ENCODE measurements at regions not wholly inside any gene's neighbourhood (a gene's known extent, or its start where the extent isn't known, plus 50 kb on each side); places are given as distances from the start of the nearest gene placed in this dataset.
"Not testable (repeated sequence)": the region's sequence is repeated elsewhere in the genome, so short reads cannot be mapped to it uniquely, and the experiment has no call there.

- no peak for ATAC-seq (ENCODE audit: low read depth)
- Mint-ChIP-seq H3K9me3 (no peaks in the 10 kb centered on the region), H3K27me3 (peaks cover 5% of the 10 kb centered on the region), H3K36me3 (no peaks in the 10 kb centered on the region), H3K4me1 (no peaks in the 10 kb centered on the region), H3K27ac (no peak overlapping the region), H3K4me3 (no peak overlapping the region)
- DNase-seq (ENCODE audit: low spot score in 2 of 2), result no peak
Measured at GRCh38 chr16:80263181-80263823, 277.5 kb upstream of the DYNLRB2 start.

- Mint-ChIP-seq H3K4me3 (no peak overlapping the region), H3K27me3 (peaks cover 2% of the 10 kb centered on the region), H3K36me3 (no peaks in the 10 kb centered on the region), H3K4me1 (no peaks in the 10 kb centered on the region), H3K27ac (no peak overlapping the region), H3K9me3 (no peaks in the 10 kb centered on the region)
- ATAC-seq (ENCODE audit: low read depth) (no peak), DNase-seq (ENCODE audit: low spot score in 2 of 2) (no peak)
Measured at GRCh38 chr16:80260906-80261311, 279.9 kb upstream of the DYNLRB2 start.

- H3K4me1 Mint-ChIP-seq, result no peaks in the 10 kb centered on the region
- H3K27ac Mint-ChIP-seq, result no peak overlapping the region
- no peaks in the 10 kb centered on the region for H3K36me3 Mint-ChIP-seq
- no peak overlapping the region for H3K4me3 Mint-ChIP-seq
- no peaks in the 10 kb centered on the region for H3K9me3 Mint-ChIP-seq
- DNase-seq (ENCODE audit: low spot score in 2 of 2), result no peak
- peaks cover 5% of the 10 kb centered on the region for H3K27me3 Mint-ChIP-seq
- no peak for ATAC-seq (ENCODE audit: low read depth)
Measured at GRCh38 chr16:80259290-80259805, 281.4 kb upstream of the DYNLRB2 start.

DNA sequence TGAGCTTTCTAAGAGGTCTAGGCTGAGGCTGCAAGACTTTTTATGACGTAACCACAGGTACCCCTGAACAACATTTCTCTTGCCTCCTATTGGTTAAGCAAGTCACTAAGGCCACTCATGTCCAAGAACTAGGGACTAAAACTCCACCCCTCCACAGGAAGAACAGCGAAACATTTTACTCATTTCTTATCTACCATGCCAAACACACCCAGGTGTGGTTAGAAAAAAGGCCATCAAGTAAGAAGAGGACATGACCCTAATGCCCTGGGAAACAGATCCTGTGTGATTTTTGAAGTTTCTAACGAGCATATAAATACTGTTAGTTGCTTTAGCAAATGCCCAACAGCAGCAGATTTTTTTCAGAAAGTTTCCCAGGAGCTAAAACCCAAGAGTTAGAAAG lies 282.4 kb upstream of the DYNLRB2 start:
- ATAC-seq (ENCODE audit: low read depth) (no peak), DNase-seq (ENCODE audit: low spot score in 2 of 2) (no peak)
- Mint-ChIP-seq H3K36me3 (no peaks in the 10 kb centered on the region), H3K4me1 (no peaks in the 10 kb centered on the region), H3K4me3 (no peak overlapping the region), H3K9me3 (no peaks in the 10 kb centered on the region), H3K27me3 (peaks cover 3% of the 10 kb centered on the region), H3K27ac (no peak overlapping the region)

DNA sequence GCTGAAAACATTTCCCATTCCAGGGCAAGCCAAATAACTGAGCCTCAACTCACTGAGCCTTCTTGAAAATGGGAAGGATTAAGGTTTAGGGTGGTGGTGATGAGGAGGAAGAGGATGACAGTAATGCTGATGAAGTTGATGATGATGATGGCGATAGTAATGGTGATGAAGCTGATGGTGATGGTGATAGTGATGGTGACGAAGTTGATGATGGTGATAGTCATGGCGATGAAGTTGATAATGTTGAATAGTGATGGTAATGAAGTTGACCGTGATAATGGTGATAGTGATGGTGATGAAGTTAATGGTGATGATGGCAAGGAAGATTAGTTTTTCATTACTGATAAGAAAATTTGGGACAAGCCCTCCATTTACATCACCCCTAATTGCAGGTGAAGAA lies 285.8 kb upstream of the DYNLRB2 start:
- ATAC-seq (ENCODE audit: low read depth) (no peak), DNase-seq (ENCODE audit: low spot score in 2 of 2) (no peak)
- H3K4me1 Mint-ChIP-seq, result no peaks in the 10 kb centered on the region
- H3K4me3 Mint-ChIP-seq, result no peak overlapping the region
- no peaks in the 10 kb centered on the region for H3K36me3 Mint-ChIP-seq
- H3K27ac Mint-ChIP-seq, result no peak overlapping the region
- H3K27me3 Mint-ChIP-seq, result peaks cover 5% of the 10 kb centered on the region
- no peaks in the 10 kb centered on the region for H3K9me3 Mint-ChIP-seq

DNA sequence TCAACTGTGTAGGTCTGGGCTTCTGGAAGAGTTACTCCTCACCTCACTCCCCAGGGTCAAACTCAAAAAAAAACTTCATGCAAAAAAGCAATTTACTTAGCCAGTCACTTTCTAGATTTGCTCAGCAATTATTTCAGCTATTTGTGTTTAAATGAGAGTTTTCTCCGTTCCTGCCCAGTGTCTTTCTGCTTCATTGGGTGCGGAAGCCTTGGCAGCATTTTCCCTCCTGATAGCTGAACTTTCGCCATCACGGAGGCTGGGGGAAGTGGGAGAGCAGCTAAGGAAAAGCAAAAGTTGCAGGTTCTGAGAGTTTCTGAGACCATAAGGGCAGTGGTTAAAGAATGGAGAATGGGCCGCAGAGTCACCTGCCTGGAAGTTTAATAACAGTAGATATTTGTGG lies 287.1 kb upstream of the DYNLRB2 start:
- ATAC-seq (ENCODE audit: low read depth) (no peak), DNase-seq (ENCODE audit: low spot score in 2 of 2) (no peak)
- H3K27me3 Mint-ChIP-seq, result peaks cover 6% of the 10 kb centered on the region
- H3K9me3 Mint-ChIP-seq, result no peaks in the 10 kb centered on the region
- H3K36me3 Mint-ChIP-seq, result no peaks in the 10 kb centered on the region
- H3K4me3 Mint-ChIP-seq, result no peak overlapping the region
- no peak overlapping the region for H3K27ac Mint-ChIP-seq
- no peaks in the 10 kb centered on the region for H3K4me1 Mint-ChIP-seq

DNA sequence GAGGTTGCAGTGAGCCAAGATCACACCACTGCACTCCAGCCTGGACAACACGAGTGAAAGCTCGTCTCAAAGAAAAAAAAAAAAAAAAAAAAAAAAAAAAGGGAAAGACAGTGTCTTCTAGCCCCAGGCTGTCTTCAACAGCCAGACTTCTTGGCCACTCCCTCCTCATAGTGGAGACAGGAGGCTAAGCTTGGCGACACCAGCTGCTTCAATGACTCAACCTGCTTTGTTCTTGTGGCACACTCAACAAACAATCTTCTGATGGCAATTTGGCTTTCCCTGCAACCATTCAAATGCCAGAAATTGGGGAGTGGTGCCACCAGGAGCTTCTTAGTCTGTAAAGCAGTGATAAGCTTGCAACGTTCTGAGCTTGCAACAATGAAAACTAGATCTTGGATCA lies 290.4 kb upstream of the DYNLRB2 start:
- no peak overlapping the region for H3K4me3 Mint-ChIP-seq
- H3K4me1 Mint-ChIP-seq, result no peaks in the 10 kb centered on the region
- no peaks in the 10 kb centered on the region for H3K9me3 Mint-ChIP-seq
- ATAC-seq (ENCODE audit: low read depth), result no peak
- DNase-seq (ENCODE audit: low spot score in 2 of 2), result no peak
- peaks cover 6% of the 10 kb centered on the region for H3K27me3 Mint-ChIP-seq
- no peaks in the 10 kb centered on the region for H3K36me3 Mint-ChIP-seq
- no peak overlapping the region for H3K27ac Mint-ChIP-seq

GRCh38 chr16:80243303-80243702 lies 297.5 kb upstream of the DYNLRB2 start:
- H3K27ac Mint-ChIP-seq; H3K27me3 Mint-ChIP-seq; DNase-seq (ENCODE audit: low spot score in 2 of 2); H3K36me3 Mint-ChIP-seq; H3K9me3 Mint-ChIP-seq; ATAC-seq (ENCODE audit: low read depth); H3K4me1 Mint-ChIP-seq; H3K4me3 Mint-ChIP-seq: not testable (repeated sequence)

- not testable (repeated sequence) for H3K4me1 Mint-ChIP-seq; H3K9me3 Mint-ChIP-seq; DNase-seq (ENCODE audit: low spot score in 2 of 2); ATAC-seq (ENCODE audit: low read depth); H3K27me3 Mint-ChIP-seq; H3K27ac Mint-ChIP-seq; H3K36me3 Mint-ChIP-seq; H3K4me3 Mint-ChIP-seq
Measured at GRCh38 chr16:80242279-80242678, 298.5 kb upstream of the DYNLRB2 start.

- Mint-ChIP-seq H3K36me3 (no peaks in the 10 kb centered on the region), H3K4me3 (no peak overlapping the region), H3K4me1 (peaks cover 9% of the 10 kb centered on the region), H3K27ac (no peak overlapping the region), H3K9me3 (no peaks in the 10 kb centered on the region), H3K27me3 (no peaks in the 10 kb centered on the region)
- no peak for DNase-seq (ENCODE audit: low spot score in 2 of 2)
- no peak for ATAC-seq (ENCODE audit: low read depth)
Measured at GRCh38 chr16:80233097-80233835, 307.5 kb upstream of the DYNLRB2 start.

- Mint-ChIP-seq H3K27me3 (no peaks in the 10 kb centered on the region), H3K9me3 (peaks cover under 1% of the 10 kb centered on the region), H3K36me3 (no peaks in the 10 kb centered on the region), H3K27ac (peak overlapping the region; percentile 18), H3K4me3 (no peak overlapping the region), H3K4me1 (peaks cover 9% of the 10 kb centered on the region)
- no peak for ATAC-seq (ENCODE audit: low read depth)
- DNase-seq (ENCODE audit: low spot score in 2 of 2), result no peak
Measured at GRCh38 chr16:80231888-80232287, 308.9 kb upstream of the DYNLRB2 start.

DNA sequence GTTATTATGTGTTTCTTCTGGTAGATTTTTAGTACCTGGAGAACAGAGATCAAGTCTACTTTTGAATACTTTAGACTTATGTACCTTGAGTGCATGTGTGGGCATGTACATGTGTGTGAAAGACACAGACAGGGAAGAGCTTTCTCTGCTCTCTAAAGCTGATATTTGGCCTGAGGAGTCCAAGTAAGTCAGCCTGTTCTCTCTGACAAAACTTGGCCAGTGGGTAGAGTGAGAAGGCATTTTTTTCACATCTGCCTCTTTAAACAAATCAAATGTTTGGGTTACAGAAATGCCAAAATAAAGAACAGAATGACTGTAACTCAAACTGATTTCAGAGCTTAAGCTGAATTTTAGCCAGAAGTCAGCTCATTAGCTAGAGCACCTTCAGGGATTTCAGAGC lies 309.7 kb upstream of the DYNLRB2 start:
- Mint-ChIP-seq H3K9me3 (peaks cover 7% of the 10 kb centered on the region), H3K36me3 (no peaks in the 10 kb centered on the region), H3K4me3 (no peak overlapping the region), H3K27me3 (no peaks in the 10 kb centered on the region), H3K27ac (no peak overlapping the region), H3K4me1 (peaks cover 9% of the 10 kb centered on the region)
- ATAC-seq (ENCODE audit: low read depth), result no peak
- DNase-seq (ENCODE audit: low spot score in 2 of 2), result no peak

GRCh38 chr16:80230328-80231120 lies 310.3 kb upstream of the DYNLRB2 start:
- DNase-seq (ENCODE audit: low spot score in 2 of 2), result no peak
- Mint-ChIP-seq H3K27ac (no peak overlapping the region), H3K4me3 (no peak overlapping the region)

GRCh38 chr16:80226499-80226898 lies 314.3 kb upstream of the DYNLRB2 start:
- Mint-ChIP-seq H3K27ac (no peak overlapping the region), H3K9me3 (peaks cover 10% of the 10 kb centered on the region), H3K27me3 (no peaks in the 10 kb centered on the region), H3K36me3 (no peaks in the 10 kb centered on the region), H3K4me3 (no peak overlapping the region), H3K4me1 (peaks cover 4% of the 10 kb centered on the region)
- ATAC-seq (ENCODE audit: low read depth) (no peak), DNase-seq (ENCODE audit: low spot score in 2 of 2) (no peak)

More at GRCh38 chr16:80230328-80231120, 310.3 kb upstream of the DYNLRB2 start:
- Mint-ChIP-seq H3K9me3 (peaks cover 9% of the 10 kb centered on the region), H3K27me3 (no peaks in the 10 kb centered on the region), H3K4me1 (peaks cover 9% of the 10 kb centered on the region), H3K36me3 (no peaks in the 10 kb centered on the region)
- ATAC-seq (ENCODE audit: low read depth), result no peak

Data from memory B cell (primary cell).